Nephron progenitor cell (in vitro differentiated cells): ENCODE measurements at regions not wholly inside any gene's neighbourhood (a gene's known extent, or its start where the extent isn't known, plus 50 kb on each side); places are given as distances from the start of the nearest gene placed in this dataset.
A peak's percentile ranks its signal among the peaks of the same experiment; 100 is the strongest.

ENCODE experiments used
- DNase-seq: peaks from one replicate; pipeline ENCODE4 v3.0.0; 2021
- H3K27ac Mint-ChIP-seq: 2 replicates; pipeline ENCODE4 v1.8.0; 2021; ENCODE audit warnings: mild to moderate bottlenecking, moderate library complexity, mixed read lengths
- H3K27me3 Mint-ChIP-seq: 2 replicates; pipeline ENCODE4 v1.8.0; 2021; ENCODE audit warnings: mild to moderate bottlenecking, low read depth, mixed read lengths; ENCODE audit not compliant: poor library complexity
- H3K36me3 Mint-ChIP-seq: 2 replicates; pipeline ENCODE4 v1.8.0; 2021; ENCODE audit warnings: low read depth, mixed read lengths
- H3K4me1 Mint-ChIP-seq: 2 replicates; pipeline ENCODE4 v1.8.0; 2021; ENCODE audit warnings: mixed read lengths
- H3K4me3 Mint-ChIP-seq: 2 replicates; pipeline ENCODE4 v1.8.0; 2021; ENCODE audit warnings: mild to moderate bottlenecking, moderate library complexity, mixed read lengths
- H3K9me3 Mint-ChIP-seq: 2 replicates; pipeline ENCODE4 v1.8.0; 2021; ENCODE audit warnings: mild to moderate bottlenecking, moderate library complexity, mixed read lengths
- TF ChIP-seq, protein P1 (sequence below): fragments of 200-600 bp; sonication (generic); IDR thresholded peaks from 2 replicates; pipeline ENCODE4 v1.5.0; 2021; ENCODE audit warnings: antibody characterized with exemption

GRCh38 chr13:106859533-106859904 is 291.6 kb upstream of the ARGLU1 start:
- H3K27me3 Mint-ChIP-seq = peaks cover 2% of the 10 kb centered on the region
- TF ChIP-seq, protein P1, sequence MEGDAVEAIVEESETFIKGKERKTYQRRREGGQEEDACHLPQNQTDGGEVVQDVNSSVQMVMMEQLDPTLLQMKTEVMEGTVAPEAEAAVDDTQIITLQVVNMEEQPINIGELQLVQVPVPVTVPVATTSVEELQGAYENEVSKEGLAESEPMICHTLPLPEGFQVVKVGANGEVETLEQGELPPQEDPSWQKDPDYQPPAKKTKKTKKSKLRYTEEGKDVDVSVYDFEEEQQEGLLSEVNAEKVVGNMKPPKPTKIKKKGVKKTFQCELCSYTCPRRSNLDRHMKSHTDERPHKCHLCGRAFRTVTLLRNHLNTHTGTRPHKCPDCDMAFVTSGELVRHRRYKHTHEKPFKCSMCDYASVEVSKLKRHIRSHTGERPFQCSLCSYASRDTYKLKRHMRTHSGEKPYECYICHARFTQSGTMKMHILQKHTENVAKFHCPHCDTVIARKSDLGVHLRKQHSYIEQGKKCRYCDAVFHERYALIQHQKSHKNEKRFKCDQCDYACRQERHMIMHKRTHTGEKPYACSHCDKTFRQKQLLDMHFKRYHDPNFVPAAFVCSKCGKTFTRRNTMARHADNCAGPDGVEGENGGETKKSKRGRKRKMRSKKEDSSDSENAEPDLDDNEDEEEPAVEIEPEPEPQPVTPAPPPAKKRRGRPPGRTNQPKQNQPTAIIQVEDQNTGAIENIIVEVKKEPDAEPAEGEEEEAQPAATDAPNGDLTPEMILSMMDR = no peak
- H3K4me1 Mint-ChIP-seq = peaks cover 50% of the 10 kb centered on the region
- H3K36me3 Mint-ChIP-seq = peaks cover 3% of the 10 kb centered on the region
- peaks cover 4% of the 10 kb centered on the region for H3K9me3 Mint-ChIP-seq
- H3K27ac Mint-ChIP-seq = peak overlapping the region; percentile 80
- no peak for DNase-seq
- peak overlapping the region; percentile 38 for H3K4me3 Mint-ChIP-seq

GRCh38 chr13:106858903-106859532 is 291.1 kb upstream of the ARGLU1 start:
- H3K27me3 Mint-ChIP-seq = peaks cover 2% of the 10 kb centered on the region
- H3K4me1 Mint-ChIP-seq = peaks cover 53% of the 10 kb centered on the region
- TF ChIP-seq, protein P1 = no peak
- peaks cover 4% of the 10 kb centered on the region for H3K9me3 Mint-ChIP-seq
- H3K36me3 Mint-ChIP-seq = peaks cover 3% of the 10 kb centered on the region
- H3K27ac Mint-ChIP-seq = peak overlapping the region; percentile 80
- H3K4me3 Mint-ChIP-seq = peak overlapping the region; percentile 64
- DNase-seq = no peak

DNA sequence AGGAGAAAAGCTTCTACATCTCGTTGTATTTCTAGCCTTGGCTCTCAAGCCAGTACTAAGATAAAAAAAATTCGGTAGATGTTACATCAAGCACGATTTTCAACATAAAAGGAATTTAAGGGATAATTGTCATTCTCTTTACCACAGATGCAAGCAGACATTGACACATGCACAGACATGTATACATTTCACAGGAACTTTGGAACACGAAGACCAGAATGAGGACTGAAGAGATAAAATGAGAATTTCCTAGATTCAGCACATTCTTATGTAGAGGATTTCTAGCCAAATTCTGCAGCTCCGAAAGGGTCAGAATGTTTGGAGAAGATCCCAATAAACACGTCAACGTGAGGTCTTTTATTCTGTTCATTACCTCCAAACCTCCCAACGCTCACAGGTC is 284.5 kb upstream of the ARGLU1 start:
- no peaks in the 10 kb centered on the region for H3K36me3 Mint-ChIP-seq
- no peaks in the 10 kb centered on the region for H3K9me3 Mint-ChIP-seq
- H3K4me3 Mint-ChIP-seq = no peak overlapping the region
- DNase-seq = no peak
- H3K27ac Mint-ChIP-seq = no peak overlapping the region
- peaks cover 19% of the 10 kb centered on the region for H3K4me1 Mint-ChIP-seq
- no peaks in the 10 kb centered on the region for H3K27me3 Mint-ChIP-seq
- TF ChIP-seq, protein P1 = no peak

DNA sequence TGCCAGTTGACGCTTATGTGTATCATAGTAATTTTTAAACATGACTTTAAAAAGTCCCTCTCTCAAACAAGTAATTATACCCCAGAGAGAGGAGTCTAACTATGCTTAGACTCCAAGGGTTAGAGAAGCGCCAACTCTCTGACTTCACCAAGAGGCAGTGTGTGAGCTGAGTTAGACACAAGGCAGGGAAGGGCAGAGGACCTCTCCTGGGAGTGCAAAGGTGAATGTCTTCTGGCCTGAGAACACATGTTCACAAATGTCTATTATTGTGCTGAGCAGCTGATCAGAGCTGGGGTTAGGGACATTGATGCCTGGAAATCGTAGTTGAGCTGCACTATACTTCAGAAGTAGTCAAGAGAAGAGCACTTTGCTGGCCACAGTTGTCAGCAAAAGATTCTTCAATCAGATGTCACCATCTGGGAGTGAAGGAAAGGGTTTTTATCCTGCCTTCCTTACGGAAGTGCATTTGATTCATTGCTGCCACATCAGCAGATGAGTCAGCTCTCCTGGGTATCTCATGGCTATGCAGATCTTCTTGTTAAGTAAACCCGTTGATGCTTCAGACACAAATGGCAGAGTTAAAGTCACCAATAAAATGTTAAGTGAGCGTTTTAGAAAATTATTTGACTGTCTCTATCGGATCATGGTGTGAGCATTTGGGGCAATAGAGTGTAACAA is 283.2 kb upstream of the ARGLU1 start:
- Mint-ChIP-seq H3K4me3 (no peak overlapping the region), H3K27me3 (no peaks in the 10 kb centered on the region), H3K36me3 (no peaks in the 10 kb centered on the region), H3K27ac (peak overlapping the region; percentile 41), H3K4me1 (peaks cover 15% of the 10 kb centered on the region), H3K9me3 (no peaks in the 10 kb centered on the region)
- DNase-seq = no peak
- TF ChIP-seq, protein P1 = no peak

GRCh38 chr13:106846571-106847448 is 278.9 kb upstream of the ARGLU1 start:
- H3K9me3 Mint-ChIP-seq = no peaks in the 10 kb centered on the region
- TF ChIP-seq, protein P1 = no peak
- no peaks in the 10 kb centered on the region for H3K27me3 Mint-ChIP-seq
- no peak for DNase-seq
- no peak overlapping the region for H3K27ac Mint-ChIP-seq
- H3K36me3 Mint-ChIP-seq = no peaks in the 10 kb centered on the region
- H3K4me1 Mint-ChIP-seq = peaks cover 11% of the 10 kb centered on the region
- H3K4me3 Mint-ChIP-seq = no peak overlapping the region
